GM23338 (cell line): ENCODE measurements at regions not wholly inside any gene's neighbourhood (a gene's known extent, or its start where the extent isn't known, plus 50 kb on each side); places are given as distances from the start of the nearest gene placed in this dataset.

Source experiments
- ATAC-seq: fragments of 200-7000 bp; cut with Tn5 transposase; 3 replicates; pipeline ENCODE4 v1.9.1; 2020
- DNase-seq: peaks from one replicate; pipeline ENCODE4 v3.0.0-alpha.2; 2015; ENCODE audit warnings: low spot score
- H2AFZ ChIP-seq: fragments of 200-600 bp; sonication (generic); 2 replicates; pipeline ENCODE4 v1.8.0; 2016; ENCODE audit warnings: antibody characterized with exemption, mild to moderate bottlenecking, moderate library complexity
- H3F3A ChIP-seq: fragments of 200-600 bp; sonication (generic); replicated peaks from 2 replicates; pipeline ENCODE4 v1.8.0; 2017; ENCODE audit warnings: antibody characterized with exemption, mixed run types, low read depth
- H3K27ac ChIP-seq: fragments of 200-600 bp; sonication (generic); 2 replicates; pipeline ENCODE4 v1.6.1; 2016; ENCODE audit warnings: low read depth
- H3K27me3 ChIP-seq: fragments of 200-600 bp; sonication (generic); 2 replicates; pipeline ENCODE4 v1.8.0; 2016; ENCODE audit warnings: mild to moderate bottlenecking, mixed run types, moderate library complexity; ENCODE audit not compliant: insufficient read depth
- H3K36me3 ChIP-seq: fragments of 200-600 bp; sonication (generic); 2 replicates; pipeline ENCODE4 v1.8.0; 2016; ENCODE audit warnings: mild to moderate bottlenecking; ENCODE audit not compliant: insufficient read depth
- H3K4me1 ChIP-seq: fragments of 200-600 bp; sonication (generic); 2 replicates; pipeline ENCODE4 v1.8.0; 2016; ENCODE audit warnings: mild to moderate bottlenecking, moderate library complexity; ENCODE audit not compliant: insufficient read depth
- H3K4me2 ChIP-seq: fragments of 200-600 bp; sonication (generic); 2 replicates; pipeline ENCODE4 v1.7.1; 2017; ENCODE audit warnings: mixed run types
- H3K4me3 ChIP-seq: fragments of 200-600 bp; sonication (generic); 2 replicates; pipeline ENCODE4 v1.6.1; 2016; ENCODE audit warnings: mixed run types
- H3K79me2 ChIP-seq: fragments of 200-600 bp; sonication (generic); replicated peaks from 2 replicates; pipeline ENCODE4 v1.8.0; 2017; ENCODE audit warnings: mild to moderate bottlenecking; ENCODE audit not compliant: insufficient read depth
- H3K9me2 ChIP-seq: fragments of 200-600 bp; sonication (generic); 2 replicates; pipeline ENCODE4 v1.8.0; 2017; ENCODE audit not compliant: insufficient read depth
- H4K20me1 ChIP-seq: fragments of 200-600 bp; sonication (generic); replicated peaks from 2 replicates; pipeline ENCODE4 v1.8.0; 2017; ENCODE audit warnings: mild to moderate bottlenecking; ENCODE audit not compliant: insufficient read depth
- H3K27ac Mint-ChIP-seq: 2 replicates; pipeline ENCODE4 v1.8.0; 2020; ENCODE audit warnings: inconsistent platforms, mild to moderate bottlenecking, moderate library complexity, mixed read lengths
- H3K27me3 Mint-ChIP-seq: 3 replicates; pipeline ENCODE4 v1.8.0; 2022; ENCODE audit warnings: low read depth, mild to moderate bottlenecking, moderate library complexity, mixed read lengths, inconsistent platforms; ENCODE audit not compliant: insufficient read depth, poor library complexity
- H3K36me3 Mint-ChIP-seq: 3 replicates; pipeline ENCODE4 v1.8.0; 2021; ENCODE audit warnings: low read depth, mild to moderate bottlenecking, inconsistent platforms, moderate library complexity, mixed read lengths
- H3K4me1 Mint-ChIP-seq: 3 replicates; pipeline ENCODE4 v1.8.0; 2020; ENCODE audit warnings: mild to moderate bottlenecking, inconsistent platforms, mixed read lengths
- H3K4me3 Mint-ChIP-seq: 3 replicates; pipeline ENCODE4 v1.8.0; 2021; ENCODE audit warnings: moderate library complexity, mild to moderate bottlenecking, inconsistent platforms, mixed read lengths
- H3K9me3 Mint-ChIP-seq: 3 replicates; pipeline ENCODE4 v1.8.0; 2020; ENCODE audit warnings: moderate library complexity, mild to moderate bottlenecking, inconsistent platforms, mixed read lengths
- CREB1 ChIP-seq: fragments of 250-450 bp; sonication (Bioruptor Pico); IDR thresholded peaks from 2 replicates; pipeline ENCODE4 v1.5.0; 2020; ENCODE audit warnings: low read depth, mild to moderate bottlenecking, moderate library complexity
- CTCF ChIP-seq, 2 experiments: fragments of 200-600 bp in 1 of 2; sonication (generic) in 1 of 2; conservative IDR thresholded peaks; 2 replicates each; pipeline versions ENCODE4 v1.5.1 to v1.6.1; 2016 to 2017; ENCODE audit warnings: antibody characterized with exemption in 2 of 2, low read depth in 2 of 2, mild to moderate bottlenecking in 2 of 2, moderate library complexity in 1 of 2
- EZH2 ChIP-seq: fragments of 200-600 bp; sonication (generic); IDR thresholded peaks from one replicate; pipeline ENCODE4 v1.8.0; 2017; ENCODE audit warnings: antibody characterized with exemption, mild to moderate bottlenecking, low read depth; ENCODE audit not compliant: unreplicated experiment
- EZH2phosphoT487 ChIP-seq: fragments of 200-600 bp; sonication (generic); IDR thresholded peaks from one replicate; pipeline ENCODE4 v1.8.1; 2018; ENCODE audit warnings: antibody characterized with exemption; ENCODE audit not compliant: unreplicated experiment
- JUNB ChIP-seq: IDR thresholded peaks from one replicate; pipeline ENCODE4 v1.6.1; 2016; ENCODE audit warnings: antibody characterized with exemption; ENCODE audit not compliant: unreplicated experiment
- NANOG ChIP-seq: IDR thresholded peaks from 2 replicates; pipeline ENCODE4 v1.6.1; 2016; ENCODE audit warnings: antibody characterized with exemption, borderline replicate concordance
- REST ChIP-seq: IDR thresholded peaks from one replicate; pipeline ENCODE4 v1.6.1; 2018; ENCODE audit warnings: antibody characterized with exemption; ENCODE audit not compliant: unreplicated experiment
- STAT1 ChIP-seq: IDR thresholded peaks from one replicate; pipeline ENCODE4 v1.6.1; 2016; ENCODE audit warnings: antibody characterized with exemption; ENCODE audit not compliant: unreplicated experiment
- ZNF114 ChIP-seq: fragments of 250-450 bp; sonication (Bioruptor Pico); IDR thresholded peaks from 2 replicates; pipeline ENCODE4 v1.5.0; 2020; ENCODE audit warnings: mild to moderate bottlenecking, moderate library complexity
- ZNF331 ChIP-seq: fragments of 250-450 bp; sonication (Bioruptor Pico); IDR thresholded peaks from 2 replicates; pipeline ENCODE4 v1.5.0; 2020; ENCODE audit warnings: low read depth, mild to moderate bottlenecking, moderate library complexity
- TF ChIP-seq, protein P1 (sequence below): IDR thresholded peaks from 2 replicates; pipeline ENCODE4 v1.6.1; 2016; ENCODE audit warnings: antibody characterized with exemption

- no peak overlapping the region for H3K4me3 ChIP-seq
- DNase-seq (no peak), ATAC-seq (no peak)
- no peaks in the 10 kb centered on the region for H3K36me3 Mint-ChIP-seq
- H2AFZ ChIP-seq, result no peak overlapping the region
- H3K79me2 ChIP-seq, result no peaks in the 10 kb centered on the region
- no peak overlapping the region for H3K27ac ChIP-seq
- no peaks in the 10 kb centered on the region for H3K27me3 ChIP-seq
- H3F3A ChIP-seq, result no peaks in the 10 kb centered on the region
- no peaks in the 10 kb centered on the region for H3K4me1 Mint-ChIP-seq
- H3K36me3 ChIP-seq, result no peaks in the 10 kb centered on the region
- H3K9me2 ChIP-seq, result no peaks in the 10 kb centered on the region
- no peaks in the 10 kb centered on the region; the same call in 1 of the 2 replicates for H4K20me1 ChIP-seq
- peaks cover 6% of the 10 kb centered on the region for H3K27me3 Mint-ChIP-seq
- H3K4me2 ChIP-seq, result no peak overlapping the region
- no peak overlapping the region for H3K27ac Mint-ChIP-seq
- TF ChIP-seq STAT1, result no peak
- TF ChIP-seq EZH2phosphoT487, result no peak
- TF ChIP-seq NANOG, result no peak
- TF ChIP-seq CREB1 (CRISPR knock-in tag), result no peak
- TF ChIP-seq ZNF331 (CRISPR knock-in tag), result no peak
- TF ChIP-seq ZNF114, result no peak
- TF ChIP-seq REST, result no peak
- no peak overlapping the region for H3K4me3 Mint-ChIP-seq
- H3K9me3 Mint-ChIP-seq, result no peaks in the 10 kb centered on the region
- no peaks in the 10 kb centered on the region for H3K4me1 ChIP-seq
Observed at GRCh38 chr4:159447296-159447695, 344.4 kb downstream of the RAPGEF2 start.

- no peak overlapping the region for H3K4me3 Mint-ChIP-seq
- Histone ChIP-seq H3K36me3 (no peaks in the 10 kb centered on the region), H4K20me1 (no peaks in the 10 kb centered on the region; the same call in 1 of the 2 replicates), H3K27me3 (no peaks in the 10 kb centered on the region), H3K79me2 (no peaks in the 10 kb centered on the region), H3K9me2 (no peaks in the 10 kb centered on the region), H3K4me3 (no peak overlapping the region), H3K27ac (no peak overlapping the region), H3K4me1 (no peaks in the 10 kb centered on the region), H3F3A (no peaks in the 10 kb centered on the region), H3K4me2 (no peak overlapping the region), H2AFZ (no peak overlapping the region)
- H3K4me1 Mint-ChIP-seq, result no peaks in the 10 kb centered on the region; the same call in 2 of the 3 replicates
- H3K9me3 Mint-ChIP-seq, result no peaks in the 10 kb centered on the region
- no peaks in the 10 kb centered on the region for H3K36me3 Mint-ChIP-seq
- H3K27ac Mint-ChIP-seq, result no peak overlapping the region
- peaks cover 2% of the 10 kb centered on the region for H3K27me3 Mint-ChIP-seq
- no peak for ATAC-seq
- no peak for TF ChIP-seq NANOG
- TF ChIP-seq ZNF114, result no peak
- no peak for TF ChIP-seq CTCF (conservative IDR thresholded peaks at IDR 0.05; ENCODE audit: low read depth in 2 of 2)
- no peak for TF ChIP-seq ZNF331 (CRISPR knock-in tag)
- no peak for TF ChIP-seq STAT1
- no peak for TF ChIP-seq EZH2
- TF ChIP-seq REST, result no peak
- TF ChIP-seq, protein P1, sequence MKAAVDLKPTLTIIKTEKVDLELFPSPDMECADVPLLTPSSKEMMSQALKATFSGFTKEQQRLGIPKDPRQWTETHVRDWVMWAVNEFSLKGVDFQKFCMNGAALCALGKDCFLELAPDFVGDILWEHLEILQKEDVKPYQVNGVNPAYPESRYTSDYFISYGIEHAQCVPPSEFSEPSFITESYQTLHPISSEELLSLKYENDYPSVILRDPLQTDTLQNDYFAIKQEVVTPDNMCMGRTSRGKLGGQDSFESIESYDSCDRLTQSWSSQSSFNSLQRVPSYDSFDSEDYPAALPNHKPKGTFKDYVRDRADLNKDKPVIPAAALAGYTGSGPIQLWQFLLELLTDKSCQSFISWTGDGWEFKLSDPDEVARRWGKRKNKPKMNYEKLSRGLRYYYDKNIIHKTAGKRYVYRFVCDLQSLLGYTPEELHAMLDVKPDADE, result no peak
- TF ChIP-seq JUNB, result no peak
- no peak for TF ChIP-seq CREB1 (CRISPR knock-in tag)
- DNase-seq, result no peak
Observed at GRCh38 chr4:159451006-159451405, 348.1 kb downstream of the RAPGEF2 start.
